ENCODE measurements at regions not wholly inside any gene's neighbourhood (a gene's known extent, or its start where the extent isn't known, plus 50 kb on each side); places are given as distances from the start of the nearest gene placed in this dataset.

DNA sequence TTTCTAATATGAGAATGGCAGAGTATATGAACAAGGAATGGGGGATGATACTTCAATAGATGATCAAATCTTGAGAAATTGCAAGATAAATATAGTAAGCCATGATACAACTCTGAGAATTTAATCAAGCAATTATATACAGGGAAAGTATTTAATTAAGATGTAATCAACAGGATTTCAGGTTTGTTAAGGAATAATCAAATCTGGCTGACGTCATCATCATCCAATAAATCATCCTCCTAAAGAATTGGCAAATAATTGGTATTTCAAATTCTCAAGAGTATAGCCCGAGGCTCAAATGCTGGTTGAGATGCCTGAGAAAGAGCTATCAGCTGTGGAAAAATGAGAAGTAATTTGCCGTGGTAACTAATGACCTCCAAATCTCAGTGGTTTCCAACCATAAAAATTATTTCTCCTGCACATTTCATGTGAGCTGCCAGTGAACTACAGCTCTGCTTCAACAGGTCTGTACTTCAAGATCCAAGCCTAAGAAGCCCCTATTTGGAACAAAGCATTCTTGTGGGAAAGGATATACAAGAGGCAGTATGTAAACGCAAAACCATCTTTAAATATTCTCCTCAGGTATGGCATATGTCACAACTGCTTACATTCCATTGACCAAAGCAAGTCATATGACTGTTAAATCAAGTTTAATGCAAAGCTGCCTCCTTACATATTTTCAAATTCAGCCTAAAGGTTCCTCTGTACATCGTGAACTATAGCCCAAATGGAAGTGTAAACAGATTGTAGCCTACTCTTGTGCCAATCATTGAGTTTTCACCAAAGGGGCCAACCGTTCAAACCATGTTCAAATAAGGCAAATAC lies 503.0 kb downstream of the KIF20B start:
- no peak for TF ChIP-seq CTCF (IDR thresholded peaks at IDR 0.05)
- TF ChIP-seq POLR2A (IDR thresholded peaks at IDR 0.05), result no peak
